Upper lobe of right lung (tissue), 1 donor: ENCODE measurements at regions not wholly inside any gene's neighbourhood (a gene's known extent, or its start where the extent isn't known, plus 50 kb on each side); places are given as distances from the start of the nearest gene placed in this dataset.
"Not testable (repeated sequence)": the region's sequence is repeated elsewhere in the genome, so short reads cannot be mapped to it uniquely, and the experiment has no call there.

Experiments used
- ATAC-seq: fragments of 200-7000 bp; cut with Tn5 transposase; one replicate; pipeline ENCODE4 v1.9.1; 2020; ENCODE audit warnings: mild to moderate bottlenecking, moderate library complexity
- DNase-seq: peaks from one replicate; pipeline ENCODE4 v3.0.0-alpha.2; 2020
- H3K27ac ChIP-seq: fragments of 200-600 bp; one replicate; pipeline ENCODE4 v1.8.0; 2022
- H3K27me3 ChIP-seq: fragments of 200-600 bp; one replicate; pipeline ENCODE4 v1.8.0; 2022; ENCODE audit warnings: mild to moderate bottlenecking
- H3K36me3 ChIP-seq: fragments of 200-600 bp; one replicate; pipeline ENCODE4 v1.8.0; 2022
- H3K4me1 ChIP-seq: fragments of 200-600 bp; one replicate; pipeline ENCODE4 v1.8.0; 2022
- H3K4me3 ChIP-seq: fragments of 200-600 bp; one replicate; pipeline ENCODE4 v1.8.0; 2022; ENCODE audit warnings: mild to moderate bottlenecking
- H3K9me3 ChIP-seq: fragments of 200-600 bp; one replicate; pipeline ENCODE4 v1.8.0; 2022
- CTCF ChIP-seq: fragments of 200-600 bp; IDR thresholded peaks from one replicate; pipeline ENCODE4 v1.8.0; 2022; ENCODE audit warnings: antibody characterized with exemption
- intact Hi-C: fragments of 100-400 bp; cut with DNase I; formaldehyde crosslinking; loops from one replicate; pipeline ENCODE4 v1.11.0; 2022
- donor health status: DM: no; HTN: yes; CAD: no; lungs with severe emphysema.

GRCh38 chr7:33794959-33795358 is 110.4 kb upstream of the BMPER start:
- no peak for ATAC-seq

GRCh38 chr7:33796538-33796937 is 108.8 kb upstream of the BMPER start:
- no peak for TF ChIP-seq CTCF
- Histone ChIP-seq H3K9me3 (no peaks in the 10 kb centered on the region), H3K27me3 (no peaks in the 10 kb centered on the region), H3K4me3 (no peak overlapping the region), H3K27ac (no peak overlapping the region), H3K36me3 (no peaks in the 10 kb centered on the region), H3K4me1 (no peaks in the 10 kb centered on the region)
- no peak for DNase-seq
- intact Hi-C loops, result no loop called here
- no peak for ATAC-seq

More at GRCh38 chr7:33794959-33795358, 110.4 kb upstream of the BMPER start:
- Histone ChIP-seq H3K27ac (no peak overlapping the region), H3K9me3 (no peaks in the 10 kb centered on the region), H3K36me3 (no peaks in the 10 kb centered on the region), H3K4me3 (no peak overlapping the region), H3K4me1 (no peaks in the 10 kb centered on the region), H3K27me3 (no peaks in the 10 kb centered on the region)
- no peak for DNase-seq
- intact Hi-C loops, result no loop called here
- TF ChIP-seq CTCF, result no peak

- H3K4me1 ChIP-seq, H3K4me3 ChIP-seq, H3K27me3 ChIP-seq, H3K27ac ChIP-seq, DNase-seq, H3K9me3 ChIP-seq, H3K36me3 ChIP-seq, intact Hi-C loops, ATAC-seq: not testable (repeated sequence)
Observed at GRCh38 chr7:33797512-33797911, 107.8 kb upstream of the BMPER start.

- H3K4me3 ChIP-seq, result no peak overlapping the region
- H3K27me3 ChIP-seq, result no peaks in the 10 kb centered on the region
- intact Hi-C loops, result no loop called here
- no peaks in the 10 kb centered on the region for H3K36me3 ChIP-seq
- no peak for ATAC-seq
- H3K9me3 ChIP-seq, result no peaks in the 10 kb centered on the region
- no peaks in the 10 kb centered on the region for H3K4me1 ChIP-seq
- TF ChIP-seq CTCF, result no peak
- no peak overlapping the region for H3K27ac ChIP-seq
- DNase-seq, result no peak
Observed at GRCh38 chr7:33798686-33799325, 106.5 kb upstream of the BMPER start.

- DNase-seq (no peak), ATAC-seq (no peak)
- intact Hi-C loops, result no loop called here
- no peak overlapping the region for H3K27ac ChIP-seq
- H3K27me3 ChIP-seq, result no peaks in the 10 kb centered on the region
- TF ChIP-seq CTCF, result no peak
- no peaks in the 10 kb centered on the region for H3K9me3 ChIP-seq
- no peak overlapping the region for H3K4me3 ChIP-seq
- no peaks in the 10 kb centered on the region for H3K4me1 ChIP-seq
- no peaks in the 10 kb centered on the region for H3K36me3 ChIP-seq
Observed at GRCh38 chr7:33799766-33800165, 105.6 kb upstream of the BMPER start.

GRCh38 chr7:33802600-33802999 is 102.7 kb upstream of the BMPER start:
- no peak for TF ChIP-seq CTCF
- Histone ChIP-seq H3K36me3 (no peaks in the 10 kb centered on the region), H3K27me3 (no peaks in the 10 kb centered on the region), H3K27ac (no peak overlapping the region), H3K9me3 (no peaks in the 10 kb centered on the region), H3K4me1 (peaks cover 13% of the 10 kb centered on the region), H3K4me3 (no peak overlapping the region)
- ATAC-seq (no peak), DNase-seq (no peak)
- intact Hi-C loops, result no loop called here
